AG10803 (cell line): ENCODE measurements at regions not wholly inside any gene's neighbourhood (a gene's known extent, or its start where the extent isn't known, plus 50 kb on each side); places are given as distances from the start of the nearest gene placed in this dataset.

Experiments used
- DNase-seq: peaks from one replicate; pipeline ENCODE4 v3.0.0; 2010; ENCODE audit warnings: low read depth
- H3K4me3 ChIP-seq: 2 replicates; pipeline ENCODE4 v1.5.1; 2011; ENCODE audit warnings: mild to moderate bottlenecking, low read length, control low read depth
- TF ChIP-seq, protein P1 (sequence below): conservative IDR thresholded peaks from 2 replicates; pipeline ENCODE4 v1.5.1; 2011; ENCODE audit warnings: mild to moderate bottlenecking, low read length, control low read depth, inconsistent platforms

DNA sequence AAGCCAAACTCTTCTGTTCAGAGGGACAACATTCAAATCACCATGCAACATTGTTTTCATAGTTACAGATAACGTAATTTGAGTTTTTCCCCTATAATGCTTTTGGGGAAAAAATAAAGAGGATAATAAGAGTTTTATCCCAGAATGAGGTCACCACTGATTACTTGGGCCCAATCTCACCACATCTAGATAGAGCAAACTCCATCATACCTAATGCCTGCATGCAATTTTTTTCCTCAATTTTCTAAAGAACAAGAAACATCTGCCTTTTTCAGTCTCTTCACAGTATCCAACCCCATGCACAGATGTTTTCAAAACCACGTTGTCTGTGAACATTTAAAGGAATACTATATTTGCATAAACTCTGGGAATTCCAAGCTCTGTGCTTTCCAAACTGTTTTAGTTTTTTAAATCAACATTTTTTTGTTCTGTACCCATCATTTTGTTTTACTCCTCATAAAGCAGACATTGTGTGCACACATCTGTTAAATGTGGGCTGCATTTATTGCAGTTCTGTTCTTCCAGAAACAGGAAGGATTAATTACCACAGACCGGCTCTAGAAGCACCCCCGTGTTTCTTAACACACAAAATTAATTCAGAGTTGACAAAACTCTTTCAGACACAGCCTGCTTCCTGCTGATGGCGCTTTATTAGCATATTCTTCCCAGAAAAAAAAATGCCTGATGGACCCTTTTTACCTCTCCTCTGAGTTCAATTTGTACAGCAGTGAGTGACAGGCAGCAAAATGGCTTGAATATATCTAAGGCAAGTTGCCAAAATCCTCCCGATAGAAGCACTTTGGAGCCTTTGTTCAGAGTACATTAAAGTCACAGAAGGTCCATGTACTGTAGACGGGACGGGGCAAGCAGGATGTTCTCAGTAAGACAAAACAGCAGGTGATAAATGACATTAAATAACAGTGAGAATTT is 1171.9 kb downstream of the EFNB2 start:
- no peak overlapping the region for H3K4me3 ChIP-seq
- TF ChIP-seq, protein P1, sequence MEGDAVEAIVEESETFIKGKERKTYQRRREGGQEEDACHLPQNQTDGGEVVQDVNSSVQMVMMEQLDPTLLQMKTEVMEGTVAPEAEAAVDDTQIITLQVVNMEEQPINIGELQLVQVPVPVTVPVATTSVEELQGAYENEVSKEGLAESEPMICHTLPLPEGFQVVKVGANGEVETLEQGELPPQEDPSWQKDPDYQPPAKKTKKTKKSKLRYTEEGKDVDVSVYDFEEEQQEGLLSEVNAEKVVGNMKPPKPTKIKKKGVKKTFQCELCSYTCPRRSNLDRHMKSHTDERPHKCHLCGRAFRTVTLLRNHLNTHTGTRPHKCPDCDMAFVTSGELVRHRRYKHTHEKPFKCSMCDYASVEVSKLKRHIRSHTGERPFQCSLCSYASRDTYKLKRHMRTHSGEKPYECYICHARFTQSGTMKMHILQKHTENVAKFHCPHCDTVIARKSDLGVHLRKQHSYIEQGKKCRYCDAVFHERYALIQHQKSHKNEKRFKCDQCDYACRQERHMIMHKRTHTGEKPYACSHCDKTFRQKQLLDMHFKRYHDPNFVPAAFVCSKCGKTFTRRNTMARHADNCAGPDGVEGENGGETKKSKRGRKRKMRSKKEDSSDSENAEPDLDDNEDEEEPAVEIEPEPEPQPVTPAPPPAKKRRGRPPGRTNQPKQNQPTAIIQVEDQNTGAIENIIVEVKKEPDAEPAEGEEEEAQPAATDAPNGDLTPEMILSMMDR: no peak
- DNase-seq: peak; percentile 11

GRCh38 chr13:105353654-105354053 is 1181.8 kb downstream of the EFNB2 start:
- TF ChIP-seq, protein P1: no peak
- DNase-seq: no peak
- H3K4me3 ChIP-seq: no peak overlapping the region

DNA sequence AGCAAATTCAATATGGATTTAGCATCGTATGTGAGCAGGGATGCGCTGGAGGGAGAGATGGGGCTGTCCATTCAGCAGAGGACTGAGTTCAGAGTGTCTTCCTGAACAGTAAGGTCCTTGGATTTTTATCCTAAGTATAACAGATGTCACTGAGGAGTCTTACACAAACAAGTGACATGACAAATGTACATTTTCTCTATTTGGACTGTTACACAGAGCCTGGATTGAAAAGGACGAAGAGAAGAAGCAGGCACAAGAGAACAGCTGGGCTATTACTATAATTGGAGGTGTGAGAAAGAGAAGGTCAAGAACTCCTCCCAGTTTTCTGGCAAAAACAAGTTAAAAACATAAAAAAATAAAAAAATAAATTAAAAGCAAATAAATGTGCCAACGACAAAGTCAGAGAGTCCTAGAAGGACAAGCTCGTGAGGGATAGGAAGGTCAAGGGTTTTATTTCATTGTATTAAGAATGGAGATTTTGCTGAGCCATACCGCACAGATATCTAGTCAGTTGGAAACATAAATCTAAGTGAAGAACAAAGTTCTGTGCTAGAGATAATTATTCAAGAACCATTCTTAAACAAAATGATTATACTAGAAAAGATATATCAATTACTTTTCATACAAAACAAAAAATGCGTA is 1186.3 kb downstream of the EFNB2 start:
- TF ChIP-seq, protein P1: no peak
- no peak for DNase-seq
- H3K4me3 ChIP-seq: no peak overlapping the region

DNA sequence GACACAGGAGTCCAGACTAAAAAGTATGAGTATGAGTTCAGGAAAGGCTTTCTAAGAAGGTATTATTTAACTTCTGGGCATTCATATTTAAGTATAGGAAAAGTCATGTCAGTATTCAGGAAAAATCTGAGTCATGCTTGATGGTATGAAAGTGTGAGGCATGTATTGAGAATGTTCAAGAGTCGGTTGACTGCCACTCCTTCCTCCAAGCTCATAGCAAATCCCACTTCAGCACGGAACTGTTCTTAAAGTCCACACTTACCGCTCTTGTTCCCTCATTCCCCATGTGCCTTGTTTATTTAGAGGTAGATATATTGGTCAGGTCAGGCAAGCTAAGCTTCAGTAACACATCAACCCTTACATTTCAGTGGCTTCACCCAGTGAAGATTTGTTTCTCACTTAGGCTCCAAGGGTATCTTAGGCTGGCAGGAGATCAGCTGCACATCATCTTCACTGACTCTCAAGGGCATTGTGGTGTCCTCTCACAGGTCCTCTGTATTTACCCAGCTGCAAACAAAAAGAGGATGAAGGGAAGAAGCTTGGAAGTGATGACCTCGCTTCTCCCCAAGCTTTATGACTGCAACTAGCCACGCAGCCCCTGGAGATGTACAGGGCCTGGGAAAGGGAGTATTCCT is 1189.2 kb downstream of the EFNB2 start:
- peak; percentile 69 for DNase-seq
- TF ChIP-seq, protein P1: no peak
- no peak overlapping the region for H3K4me3 ChIP-seq

GRCh38 chr13:105345730-105346129 is 1189.7 kb downstream of the EFNB2 start:
- TF ChIP-seq, protein P1: no peak
- DNase-seq: no peak
- H3K4me3 ChIP-seq: no peak overlapping the region

GRCh38 chr13:105345131-105345530 is 1190.3 kb downstream of the EFNB2 start:
- TF ChIP-seq, protein P1: no peak
- H3K4me3 ChIP-seq: no peak overlapping the region
- no peak for DNase-seq
